BJ (cell line): ENCODE measurements at regions not wholly inside any gene's neighbourhood (a gene's known extent, or its start where the extent isn't known, plus 50 kb on each side); places are given as distances from the start of the nearest gene placed in this dataset.

Experiments used
- CTCF ChIA-PET: fragments of 350-600 bp; formaldehyde crosslinking; extraction: SDS; loops from one replicate; lab custom pipeline; 2021; ENCODE audit warnings: antibody characterized with exemption, inconsistent platforms; lab: Yijun Ruan, JAX
- POLR2A ChIA-PET: fragments of 300-600 bp; sonication (Branson Sonifier 250); formaldehyde crosslinking; extraction: SDS; loops from one replicate; lab custom pipeline; 2021; ENCODE audit warnings: antibody characterized with exemption; lab: Charles Lee
- DNase-seq: peaks from one replicate; pipeline ENCODE4 v3.0.0-alpha.2; 2011; ENCODE audit warnings: low read depth
- H3K27me3 ChIP-seq: 2 replicates; pipeline ENCODE4 v1.6.0; 2011; ENCODE audit warnings: low read length; ENCODE audit not compliant: control insufficient read depth, insufficient read depth
- H3K36me3 ChIP-seq: 2 replicates; pipeline ENCODE4 v1.5.1; 2011; ENCODE audit warnings: low read length; ENCODE audit not compliant: control insufficient read depth, insufficient read depth
- H3K4me3 ChIP-seq: 2 replicates; pipeline ENCODE4 v1.5.1; 2011; ENCODE audit warnings: low read depth, mild to moderate bottlenecking, control low read depth, low read length
- CTCF ChIP-seq: IDR thresholded peaks from 2 replicates; pipeline ENCODE4 v1.5.1; 2011; ENCODE audit warnings: low read depth, mild to moderate bottlenecking, control low read depth, inconsistent platforms, low read length, moderate library complexity; ENCODE audit not compliant: insufficient read depth

- Histone ChIP-seq H3K36me3 (no peaks in the 10 kb centered on the region), H3K4me3 (no peak overlapping the region), H3K27me3 (no peaks in the 10 kb centered on the region)
- ChIA-PET POLR2A (no interaction called here), CTCF (no interaction called here)
- DNase-seq = no peak
- no peak for TF ChIP-seq CTCF
Observed at GRCh38 chr16:62213763-62214162, 177.5 kb upstream of the CDH8 start.

- H3K27me3 ChIP-seq = no peaks in the 10 kb centered on the region
- ChIA-PET CTCF (no interaction called here), POLR2A (no interaction called here)
- H3K4me3 ChIP-seq = no peak overlapping the region
- H3K36me3 ChIP-seq = no peaks in the 10 kb centered on the region
- TF ChIP-seq CTCF = no peak
- DNase-seq = no peak
Observed at GRCh38 chr16:62208934-62209333, 172.7 kb upstream of the CDH8 start.

- Histone ChIP-seq H3K4me3 (no peak overlapping the region), H3K36me3 (no peaks in the 10 kb centered on the region), H3K27me3 (no peaks in the 10 kb centered on the region)
- no peak for DNase-seq
- ChIA-PET CTCF (no interaction called here), POLR2A (no interaction called here)
- TF ChIP-seq CTCF = no peak
Observed at GRCh38 chr16:62205459-62205858, 169.2 kb upstream of the CDH8 start.

- POLR2A ChIA-PET = no interaction called here
- H3K36me3 ChIP-seq = no peaks in the 10 kb centered on the region
- CTCF ChIA-PET = no interaction called here
Observed at GRCh38 chr16:62201911-62202310, 165.7 kb upstream of the CDH8 start.

GRCh38 chr16:62194828-62195227 lies 158.6 kb upstream of the CDH8 start:
- POLR2A ChIA-PET = no interaction called here
- Histone ChIP-seq H3K27me3 (no peaks in the 10 kb centered on the region), H3K36me3 (no peaks in the 10 kb centered on the region), H3K4me3 (no peak overlapping the region)
- no peak for DNase-seq
- no peak for TF ChIP-seq CTCF
- CTCF ChIA-PET = no interaction called here

More at GRCh38 chr16:62201911-62202310, 165.7 kb upstream of the CDH8 start:
- H3K4me3 ChIP-seq = no peak overlapping the region
- DNase-seq = no peak
- no peak for TF ChIP-seq CTCF
- H3K27me3 ChIP-seq = no peaks in the 10 kb centered on the region
